H1 (cell line): ENCODE measurements at regions not wholly inside any gene's neighbourhood (a gene's known extent, or its start where the extent isn't known, plus 50 kb on each side); places are given as distances from the start of the nearest gene placed in this dataset.

Experiments used
- CTCF ChIA-PET: fragments of 300-600 bp; sonication (Branson Sonifier 250); formaldehyde crosslinking; loops from one replicate; lab custom pipeline; 2021; ENCODE audit not compliant: partially characterized antibody; lab: Charles Lee
- POLR2A ChIA-PET: fragments of 300-600 bp; sonication (Branson Sonifier 250); formaldehyde crosslinking; loops from one replicate; lab custom pipeline; 2021; ENCODE audit warnings: inconsistent platforms; ENCODE audit not compliant: partially characterized antibody; lab: Charles Lee
- DNase-seq, 2 experiments: peaks; one replicate each; pipeline versions ENCODE4 v3.0.0 to v3.0.0-alpha.2; 2010 to 2022; ENCODE audit warnings: low spot score in 2 of 2, low read depth in 1 of 2, mixed read lengths in 1 of 2
- FAIRE-seq: peaks from 2 replicates; lab custom pipeline; 2011; peaks lifted over from hg19 to GRCh38; lab: Jason Lieb, UNC
- H2AFZ ChIP-seq: 2 replicates; pipeline ENCODE4 v1.8.1; 2012; ENCODE audit warnings: low read length, inconsistent platforms
- H2AK5ac ChIP-seq: 2 replicates; pipeline ENCODE4 v1.6.1; 2013; ENCODE audit warnings: low read depth, low read length
- H2BK120ac ChIP-seq: replicated peaks from 2 replicates; pipeline ENCODE3; 2013; ENCODE audit warnings: low read depth, low read length, inconsistent platforms
- H2BK12ac ChIP-seq: 2 replicates; pipeline ENCODE4 v1.6.1; 2013; ENCODE audit warnings: low read depth, low read length
- H2BK15ac ChIP-seq: 2 replicates; pipeline ENCODE4 v1.6.1; 2013; ENCODE audit warnings: low read length
- H2BK20ac ChIP-seq: 2 replicates; pipeline ENCODE4 v1.6.1; 2013; ENCODE audit warnings: low read length
- H2BK5ac ChIP-seq: 2 replicates; pipeline ENCODE4 v1.6.1; 2013; ENCODE audit warnings: low read depth, low read length
- H3K14ac ChIP-seq: 2 replicates; pipeline ENCODE4 v1.6.1; 2013; ENCODE audit warnings: inconsistent platforms; ENCODE audit not compliant: insufficient read length
- H3K18ac ChIP-seq: 2 replicates; pipeline ENCODE4 v1.6.1; 2013; ENCODE audit warnings: low read length; ENCODE audit errors: extremely low read depth
- H3K23ac ChIP-seq: 2 replicates; pipeline ENCODE4 v1.6.1; 2013; ENCODE audit warnings: inconsistent platforms; ENCODE audit not compliant: insufficient read length
- H3K23me2 ChIP-seq: 2 replicates; pipeline ENCODE4 v1.6.1; 2013; ENCODE audit warnings: low read depth, low read length
- H3K27ac ChIP-seq: 2 replicates; pipeline ENCODE4 v1.6.1; 2011; ENCODE audit warnings: low read depth, low read length, inconsistent platforms
- H3K27me3 ChIP-seq, 4 experiments: replicated peaks in 1 of 4; 1 replicate in 1 of 4; 2 replicates in 3 of 4; pipeline versions ENCODE4 v1.6.1 to v1.8.1; 2011 to 2013; ENCODE audit warnings: low read length in 3 of 4, mild to moderate bottlenecking in 3 of 4, inconsistent platforms in 2 of 4, mixed read lengths in 2 of 4, moderate library complexity in 1 of 4; ENCODE audit not compliant: control insufficient read depth in 3 of 4, insufficient read depth in 3 of 4; ENCODE audit errors: extremely low read depth in 1 of 4
- H3K36me3 ChIP-seq, 4 experiments: 2 replicates each; pipeline versions ENCODE4 v1.6.1 to v1.8.1; 2011 to 2013; ENCODE audit warnings: mild to moderate bottlenecking in 4 of 4, low read length in 3 of 4, moderate library complexity in 2 of 4, control low read depth in 1 of 4, inconsistent platforms in 1 of 4; ENCODE audit not compliant: insufficient read depth in 4 of 4, control insufficient read depth in 2 of 4
- H3K4ac ChIP-seq: replicated peaks from 2 replicates; pipeline ENCODE3; 2013; ENCODE audit warnings: low read length, low read depth, mixed read lengths, inconsistent platforms; ENCODE audit not compliant: insufficient read length
- H3K4me1 ChIP-seq, 4 experiments: replicated peaks in 1 of 4; 1 replicate in 1 of 4; 2 replicates in 3 of 4; pipeline versions ENCODE4 v1.6.1 to v1.8.1; 2011 to 2013; ENCODE audit warnings: low read length in 3 of 4, inconsistent platforms in 2 of 4, mixed read lengths in 1 of 4; ENCODE audit not compliant: insufficient read depth in 4 of 4, control insufficient read depth in 3 of 4
- H3K4me2 ChIP-seq, 2 experiments: 2 replicates each; pipeline versions ENCODE4 v1.6.1 to v1.8.1; 2011 to 2013; ENCODE audit warnings: low read depth in 2 of 2, low read length in 2 of 2, control low read depth in 1 of 2, inconsistent platforms in 1 of 2, mild to moderate bottlenecking in 1 of 2; ENCODE audit not compliant: insufficient read depth in 1 of 2
- H3K4me3 ChIP-seq, 4 experiments: fragments of 200-600, 300-600 bp in 1 of 4; sonication (generic), shearing (Covaris generic), sonication (Bioruptor Twin) in 1 of 4; 2 replicates each; pipeline versions ENCODE4 v1.5.1 to v1.8.1; 2011 to 2016; ENCODE audit warnings: low read length in 4 of 4, low read depth in 3 of 4, control low read depth in 2 of 4, inconsistent platforms in 2 of 4, mild to moderate bottlenecking in 2 of 4, mixed read lengths in 1 of 4, moderate library complexity in 1 of 4; ENCODE audit not compliant: insufficient read depth in 2 of 4; ENCODE audit errors: extremely low read depth in 1 of 4
- H3K56ac ChIP-seq: replicated peaks from 2 replicates; pipeline ENCODE3; 2013; ENCODE audit warnings: low read depth, mild to moderate bottlenecking, mixed read lengths, low read length, inconsistent platforms; ENCODE audit not compliant: insufficient read length
- H3K79me1 ChIP-seq: 2 replicates; pipeline ENCODE4 v1.6.1; 2013; ENCODE audit warnings: low read depth, low read length, control low read depth
- H3K79me2 ChIP-seq, 2 experiments: 2 replicates each; pipeline versions ENCODE4 v1.6.1 to v1.8.1; 2012 to 2013; ENCODE audit warnings: low read length in 2 of 2, mild to moderate bottlenecking in 2 of 2, inconsistent platforms in 1 of 2; ENCODE audit not compliant: insufficient read depth in 2 of 2, control insufficient read depth in 1 of 2
- H3K9ac ChIP-seq, 4 experiments: replicated peaks in 1 of 4; 1 replicate in 1 of 4; 2 replicates in 3 of 4; pipeline versions ENCODE4 v1.6.1 to v1.8.1; 2011 to 2013; ENCODE audit warnings: low read depth in 3 of 4, low read length in 3 of 4, control low read depth in 2 of 4, mild to moderate bottlenecking in 2 of 4, moderate library complexity in 2 of 4, inconsistent platforms in 1 of 4; ENCODE audit errors: extremely low read depth in 1 of 4
- H3K9me3 ChIP-seq, 2 experiments: 2 replicates each; pipeline versions ENCODE4 v1.6.1 to v1.8.1; 2012 to 2013; ENCODE audit warnings: mild to moderate bottlenecking in 2 of 2, moderate library complexity in 2 of 2, control low read depth in 1 of 2, inconsistent platforms in 1 of 2, low read depth in 1 of 2, low read length in 1 of 2, mixed read lengths in 1 of 2; ENCODE audit not compliant: insufficient read depth in 2 of 2
- H4K20me1 ChIP-seq, 2 experiments: replicated peaks in 1 of 2; 2 replicates each; pipeline versions ENCODE3 to v1.8.1; 2011 to 2013; ENCODE audit warnings: inconsistent platforms in 2 of 2, low read length in 2 of 2, mild to moderate bottlenecking in 1 of 2; ENCODE audit not compliant: insufficient read depth in 2 of 2, control insufficient read depth in 1 of 2
- H4K5ac ChIP-seq: 2 replicates; pipeline ENCODE4 v1.6.1; 2013; ENCODE audit warnings: low read length, low read depth, mixed read lengths, inconsistent platforms; ENCODE audit not compliant: insufficient read length
- H4K8ac ChIP-seq: 2 replicates; pipeline ENCODE4 v1.8.0; 2013; ENCODE audit warnings: mild to moderate bottlenecking, moderate library complexity, low read length, inconsistent platforms; ENCODE audit not compliant: insufficient read depth; ENCODE audit errors: extremely low read depth
- H4K91ac ChIP-seq: replicated peaks from 2 replicates; pipeline ENCODE3; 2013; ENCODE audit warnings: low read length, mixed read lengths, inconsistent platforms; ENCODE audit not compliant: insufficient read length
- BACH1 ChIP-seq: IDR thresholded peaks from 2 replicates; pipeline ENCODE4 v1.6.1; 2012; ENCODE audit warnings: low read length, improper control_type of control experiment
- GTF2F1 ChIP-seq: IDR thresholded peaks from 2 replicates; pipeline ENCODE4 v1.6.1; 2012; ENCODE audit warnings: low read depth, low read length, improper control_type of control experiment, borderline replicate concordance
- MAFK ChIP-seq: IDR thresholded peaks from 2 replicates; pipeline ENCODE4 v1.6.1; 2012; ENCODE audit warnings: low read depth, mild to moderate bottlenecking, improper control_type of control experiment, low read length
- NANOG ChIP-seq: IDR thresholded peaks from 2 replicates; pipeline ENCODE4 v1.6.1; 2011; ENCODE audit warnings: low read length, low read depth, mild to moderate bottlenecking, inconsistent platforms; ENCODE audit not compliant: insufficient read depth, poor library complexity, severe bottlenecking
- POLR2AphosphoS5 ChIP-seq: IDR thresholded peaks from 2 replicates; pipeline ENCODE4 v1.6.1; 2011; ENCODE audit warnings: low read depth, low read length
- SIN3A ChIP-seq, 2 experiments: IDR thresholded peaks in 1 of 2; conservative IDR thresholded peaks in 1 of 2; 2 replicates each; pipeline ENCODE4 v1.6.1; 2011 to 2012; ENCODE audit warnings: low read length in 2 of 2, improper control_type of control experiment in 1 of 2, low read depth in 1 of 2, mild to moderate bottlenecking in 1 of 2
- SP4 ChIP-seq: IDR thresholded peaks from 2 replicates; pipeline ENCODE4 v1.6.1; 2012; ENCODE audit warnings: low read length, inconsistent platforms
- SRF ChIP-seq: IDR thresholded peaks from 2 replicates; pipeline ENCODE4 v1.6.1; 2011; ENCODE audit warnings: mild to moderate bottlenecking, low read depth, low read length, moderate library complexity
- TEAD4 ChIP-seq: IDR thresholded peaks from 2 replicates; pipeline ENCODE4 v1.6.1; 2012; ENCODE audit warnings: low read depth, low read length, inconsistent platforms, mixed read lengths
- WGBS, 2 experiments: shearing (Covaris generic) in 1 of 2; methylation state at CpG; one replicate each; pipeline versions ENCODE4 v1.1.6 to v1.1.7; 2013 to 2015; ENCODE audit warnings: low lambda C conversion rate in 2 of 2, mixed read lengths in 2 of 2, inconsistent platforms in 1 of 2, low coverage in 1 of 2, missing lambda C conversion rate in 1 of 2; ENCODE audit not compliant: insufficient replicate concordance in 2 of 2, insufficient coverage in 1 of 2, insufficient read length in 1 of 2; ENCODE audit errors: extremely low coverage in 1 of 2, missing lambda C conversion rate in 1 of 2; 5-methylcytosine and 5-hydroxymethylcytosine counted together
- TF ChIP-seq, protein P1 (sequence below), 3 experiments: IDR thresholded peaks; 1 replicate in 2 of 3; 2 replicates in 1 of 3; pipeline versions ENCODE4 v1.5.1 to v1.6.1; 2011; ENCODE audit warnings: low read length in 3 of 3, mild to moderate bottlenecking in 3 of 3, inconsistent platforms in 2 of 3, low read depth in 1 of 3, moderate library complexity in 1 of 3; ENCODE audit not compliant: insufficient read depth in 1 of 3; ENCODE audit errors: control extremely low read depth in 1 of 3
- TF ChIP-seq, protein P2 (sequence below): IDR thresholded peaks from 2 replicates; pipeline ENCODE4 v1.6.1; 2012; ENCODE audit warnings: inconsistent platforms

DNA sequence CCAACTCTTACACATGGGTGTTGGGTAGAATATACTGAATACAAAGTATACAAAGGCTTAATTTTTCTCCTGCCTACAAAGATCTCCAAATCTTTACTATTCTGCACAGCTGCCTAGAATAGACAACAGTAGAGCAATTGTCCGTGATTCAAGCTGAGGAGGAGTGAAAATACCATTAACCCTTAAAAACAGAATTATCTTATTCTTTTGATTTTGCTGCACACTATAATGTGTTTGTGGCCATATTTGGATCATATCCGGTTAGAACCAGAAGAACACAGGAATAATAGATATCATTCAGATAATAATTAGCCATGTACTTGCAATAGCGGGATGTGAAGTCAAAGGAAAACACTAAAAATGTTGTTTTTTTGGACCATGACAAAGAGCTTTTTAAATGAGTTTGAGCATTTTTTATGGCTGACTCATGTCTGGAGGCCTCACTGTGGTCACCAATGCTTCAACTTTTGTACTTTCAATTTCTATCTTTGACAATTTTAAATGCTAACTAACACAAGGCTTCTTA is 197.6 kb upstream of the FOXD3 start:
- 86% methylated on average over 3 of the region's 3 CpGs; no CpG with 5 or more reads in 1 of the 2 experiments for WGBS, 2 experiments
- Histone ChIP-seq H3K4me1 (no peaks in the 10 kb centered on the region; a peak in 1 of 7 replicates), H3K23ac (no peak overlapping the region), H3K4ac (no peak overlapping the region), H4K5ac (no peak overlapping the region), H3K36me3 (no peaks in the 10 kb centered on the region), H2BK12ac (no peak overlapping the region), H2AK5ac (no peak overlapping the region), H3K9me3 (no peaks in the 10 kb centered on the region), H2BK15ac (no peak overlapping the region), H4K20me1 (no peaks in the 10 kb centered on the region), H3K9ac (no peak overlapping the region), H3K27ac (no peak overlapping the region), H3K23me2 (no peaks in the 10 kb centered on the region), H3K27me3 (no peaks in the 10 kb centered on the region), H2BK5ac (no peak overlapping the region), H3K4me2 (no peak overlapping the region), H2AFZ (no peak overlapping the region), H3K18ac (no peak overlapping the region), H3K4me3 (no peak overlapping the region), H4K91ac (no peak overlapping the region), H3K14ac (no peak overlapping the region), H3K79me2 (no peaks in the 10 kb centered on the region), H3K56ac (no peak overlapping the region), H3K79me1 (no peaks in the 10 kb centered on the region), H2BK20ac (no peak overlapping the region), H2BK120ac (no peak overlapping the region), H4K8ac (no peak overlapping the region)
- CTCF ChIA-PET: interaction anchor here (0.6 to 2.1 kb wide), 2 partner anchors 24 to 139 kb away, joined by 4 to 9 read pairs; no protein-coding TSS in a partner anchor
- TF ChIP-seq POLR2AphosphoS5: no peak
- TF ChIP-seq, protein P1, sequence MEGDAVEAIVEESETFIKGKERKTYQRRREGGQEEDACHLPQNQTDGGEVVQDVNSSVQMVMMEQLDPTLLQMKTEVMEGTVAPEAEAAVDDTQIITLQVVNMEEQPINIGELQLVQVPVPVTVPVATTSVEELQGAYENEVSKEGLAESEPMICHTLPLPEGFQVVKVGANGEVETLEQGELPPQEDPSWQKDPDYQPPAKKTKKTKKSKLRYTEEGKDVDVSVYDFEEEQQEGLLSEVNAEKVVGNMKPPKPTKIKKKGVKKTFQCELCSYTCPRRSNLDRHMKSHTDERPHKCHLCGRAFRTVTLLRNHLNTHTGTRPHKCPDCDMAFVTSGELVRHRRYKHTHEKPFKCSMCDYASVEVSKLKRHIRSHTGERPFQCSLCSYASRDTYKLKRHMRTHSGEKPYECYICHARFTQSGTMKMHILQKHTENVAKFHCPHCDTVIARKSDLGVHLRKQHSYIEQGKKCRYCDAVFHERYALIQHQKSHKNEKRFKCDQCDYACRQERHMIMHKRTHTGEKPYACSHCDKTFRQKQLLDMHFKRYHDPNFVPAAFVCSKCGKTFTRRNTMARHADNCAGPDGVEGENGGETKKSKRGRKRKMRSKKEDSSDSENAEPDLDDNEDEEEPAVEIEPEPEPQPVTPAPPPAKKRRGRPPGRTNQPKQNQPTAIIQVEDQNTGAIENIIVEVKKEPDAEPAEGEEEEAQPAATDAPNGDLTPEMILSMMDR (IDR thresholded peaks at IDR 0.05; ENCODE audit: control extremely low read depth in 1 of 3, insufficient read depth in 1 of 3, low read depth in 1 of 3, low read length in 3 of 3): no peak
- no peak for TF ChIP-seq GTF2F1
- TF ChIP-seq NANOG: no peak
- TF ChIP-seq SP4: no peak
- no peak for TF ChIP-seq SRF
- TF ChIP-seq SIN3A (conservative IDR thresholded peaks at IDR 0.05 in 1 of 2, IDR thresholded peaks at IDR 0.05 in 1 of 2; ENCODE audit: low read depth in 1 of 2, low read length in 2 of 2): no peak
- TF ChIP-seq, protein P2, sequence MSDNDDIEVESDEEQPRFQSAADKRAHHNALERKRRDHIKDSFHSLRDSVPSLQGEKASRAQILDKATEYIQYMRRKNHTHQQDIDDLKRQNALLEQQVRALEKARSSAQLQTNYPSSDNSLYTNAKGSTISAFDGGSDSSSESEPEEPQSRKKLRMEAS: no peak
- no peak for TF ChIP-seq MAFK
- TF ChIP-seq TEAD4: no peak
- TF ChIP-seq BACH1: no peak
- POLR2A ChIA-PET: no interaction called here
- DNase-seq (no peak), FAIRE-seq (no peak)
